HepG2 (cell line): ENCODE measurements at regions not wholly inside any gene's neighbourhood (a gene's known extent, or its start where the extent isn't known, plus 50 kb on each side); places are given as distances from the start of the nearest gene placed in this dataset.

ENCODE experiments used
- ATAC-seq: fragments of 200-7000 bp; cut with Tn5 transposase; 3 replicates; pipeline ENCODE4 v1.9.1; 2020; ENCODE audit warnings: mild to moderate bottlenecking, moderate library complexity
- BruUV-seq: library from RNA; stranded (reverse); fragments of 400-500 nt; replicated peaks from 2 replicates; lab custom pipeline; 2021; lab: Mats Ljungman, UMichigan
- CTCF ChIA-PET: fragments of 300-600 bp; formaldehyde crosslinking; extraction: SDS; loops from one replicate; lab custom pipeline; 2021; ENCODE audit warnings: low total read pairs, inconsistent platforms, low intra/inter-chr PET ratio; lab: Yijun Ruan, JAX
- POLR2A ChIA-PET: fragments of 350-600 bp; sonication (Branson Sonifier 250); formaldehyde crosslinking; loops from one replicate; lab custom pipeline; 2020; ENCODE audit warnings: antibody characterized with exemption, inconsistent platforms; lab: Yijun Ruan, JAX
- DNase-seq: peaks from one replicate; pipeline ENCODE4 v3.0.0-alpha.2; 2015; ENCODE audit warnings: low spot score
- FAIRE-seq: peaks from 3 replicates; lab custom pipeline; 2011; peaks lifted over from hg19 to GRCh38; lab: Jason Lieb, UNC
- H2AFZ ChIP-seq: one replicate; pipeline ENCODE4 v1.6.1; 2011; ENCODE audit warnings: low read length, inconsistent platforms
- H3K27ac ChIP-seq: fragments of 300-600 bp; 3 replicates; pipeline ENCODE4 v1.8.0; 2011; ENCODE audit warnings: mixed run types, mild to moderate bottlenecking, mixed read lengths, low read length, inconsistent platforms; ENCODE audit not compliant: insufficient read depth; ENCODE audit errors: extremely low read length
- H3K27me3 ChIP-seq, 2 experiments: fragments of 200-600 bp in 1 of 2; 2 replicates in 1 of 2; 3 replicates in 1 of 2; pipeline versions ENCODE4 v1.6.0 to v1.8.0; 2011; ENCODE audit warnings: low read length in 2 of 2, mild to moderate bottlenecking in 2 of 2, moderate library complexity in 2 of 2, inconsistent platforms in 1 of 2; ENCODE audit not compliant: insufficient read depth in 2 of 2, control insufficient read depth in 1 of 2
- H3K36me3 ChIP-seq, 2 experiments: fragments of 200-600 bp in 1 of 2; replicated peaks in 1 of 2; 2 replicates in 1 of 2; 3 replicates in 1 of 2; pipeline versions ENCODE4 v1.5.1 to v1.8.0; 2011; ENCODE audit warnings: low read length in 2 of 2, inconsistent platforms in 1 of 2; ENCODE audit not compliant: insufficient read depth in 2 of 2, control insufficient read depth in 1 of 2
- H3K4me1 ChIP-seq: 2 replicates; pipeline ENCODE4 v1.5.1; 2012; ENCODE audit warnings: low read length, inconsistent platforms; ENCODE audit not compliant: insufficient read depth
- H3K4me2 ChIP-seq: 2 replicates; pipeline ENCODE4 v1.6.0; 2011; ENCODE audit warnings: low read depth, low read length, inconsistent platforms
- H3K4me3 ChIP-seq, 3 experiments: fragments of 200-600 bp in 1 of 3; sonication (generic), shearing (Covaris generic) in 1 of 3; replicated peaks in 1 of 3; 2 replicates each; pipeline ENCODE4 v1.5.1; 2011 to 2016; ENCODE audit warnings: low read length in 3 of 3, inconsistent platforms in 2 of 3, low read depth in 2 of 3, mild to moderate bottlenecking in 2 of 3, control low read depth in 1 of 3, mixed read lengths in 1 of 3; ENCODE audit not compliant: insufficient read depth in 1 of 3
- H3K79me2 ChIP-seq: one replicate; pipeline ENCODE4 v1.6.1; 2011; ENCODE audit warnings: low read length, inconsistent platforms; ENCODE audit not compliant: insufficient read depth
- H3K9ac ChIP-seq: 2 replicates; pipeline ENCODE4 v1.6.0; 2011; ENCODE audit warnings: mild to moderate bottlenecking, low read depth, low read length, inconsistent platforms; ENCODE audit not compliant: insufficient read depth
- H3K9me3 ChIP-seq: 2 replicates; pipeline ENCODE4 v1.5.1; 2012; ENCODE audit warnings: mild to moderate bottlenecking, low read length
- H4K20me1 ChIP-seq: 2 replicates; pipeline ENCODE4 v1.6.0; 2011; ENCODE audit warnings: inconsistent platforms, mild to moderate bottlenecking, low read length, moderate library complexity; ENCODE audit not compliant: insufficient read depth
- AHR ChIP-seq: IDR thresholded peaks from 2 replicates; pipeline ENCODE4 v1.6.1; 2018; ENCODE audit warnings: missing genetic modification reagents, missing compliant biosample characterization
- NR2C2 ChIP-seq: sonication (generic); formaldehyde crosslinking; IDR thresholded peaks from 2 replicates; pipeline ENCODE4 v1.4.0; 2020; ENCODE audit warnings: missing genetic modification reagents, mild to moderate bottlenecking, moderate library complexity, borderline replicate concordance
- NRL ChIP-seq: sonication (generic); formaldehyde crosslinking; IDR thresholded peaks from 2 replicates; pipeline ENCODE4 v1.5.0; 2020; ENCODE audit warnings: missing genetic modification reagents, mild to moderate bottlenecking, moderate library complexity, borderline replicate concordance
- RNF2 ChIP-seq: fragments of 450-650 bp; conservative IDR thresholded peaks from 2 replicates; pipeline ENCODE4 v1.6.1; 2016; ENCODE audit warnings: low read depth
- ZHX1 ChIP-seq: sonication (generic); formaldehyde crosslinking; IDR thresholded peaks from 2 replicates; pipeline ENCODE4 v1.8.1; 2022; ENCODE audit warnings: low read depth, mild to moderate bottlenecking, missing genetic modification reagents
- ZNF235 ChIP-seq: sonication (generic); formaldehyde crosslinking; IDR thresholded peaks from 2 replicates; pipeline ENCODE4 v1.8.1; 2023; ENCODE audit warnings: mild to moderate bottlenecking, missing genetic modification reagents, borderline replicate concordance
- ZNF3 ChIP-seq: IDR thresholded peaks from 2 replicates; pipeline ENCODE4 v1.7.0; 2017; ENCODE audit warnings: inconsistent platforms
- ZNF746 ChIP-seq: sonication (generic); formaldehyde crosslinking; IDR thresholded peaks from 2 replicates; pipeline ENCODE4 v1.8.0; 2022; ENCODE audit warnings: mild to moderate bottlenecking, missing genetic modification reagents
- ZNF850 ChIP-seq: sonication (generic); formaldehyde crosslinking; conservative IDR thresholded peaks from 2 replicates; pipeline ENCODE4 v1.9.0; 2021; ENCODE audit warnings: mild to moderate bottlenecking, missing genetic modification reagents
- WGBS: methylation state at CpG from one replicate; pipeline ENCODE4 v1.1.6; 2017; ENCODE audit warnings: low lambda C conversion rate; 5-methylcytosine and 5-hydroxymethylcytosine counted together
- in situ Hi-C: cut with HindIII; loops from 2 replicates; pipeline ENCODE4 v1.10.0; 2017; ENCODE audit warnings: low pct_unique_long_range_greater_than_20kb; ENCODE audit not compliant: extremely low pct_ligation_motif_present
- intact Hi-C: fragments of 100-400 bp; cut with micrococcal nuclease; formaldehyde crosslinking; loops from one replicate; pipeline ENCODE4 v1.10.0; 2022; ENCODE audit not compliant: unreplicated experiment
- TF ChIP-seq, protein P1 (sequence below): sonication (generic); formaldehyde crosslinking; IDR thresholded peaks from 2 replicates; pipeline ENCODE4 v1.5.0; 2020; ENCODE audit warnings: mild to moderate bottlenecking, missing genetic modification reagents, borderline replicate concordance

- no peaks in the 10 kb centered on the region for H4K20me1 ChIP-seq
- H3K4me2 ChIP-seq = no peak overlapping the region
- no peak overlapping the region for H3K4me3 ChIP-seq
- no TSS peak for BruUV-seq
- H2AFZ ChIP-seq = no peak overlapping the region
- no peaks in the 10 kb centered on the region; the same call in 1 of the 2 replicates for H3K9me3 ChIP-seq
- H3K79me2 ChIP-seq = no peaks in the 10 kb centered on the region
- ATAC-seq = no peak
- FAIRE-seq = no peak
- no peak overlapping the region for H3K9ac ChIP-seq
- H3K27ac ChIP-seq = no peak overlapping the region
- intact Hi-C loops = no loop called here
- POLR2A ChIA-PET = no interaction called here
- 2% methylated on average over 2 of the region's 2 CpGs for WGBS
- TF ChIP-seq ZNF3 (CRISPR knock-in tag) = no peak
- no peak for TF ChIP-seq AHR (CRISPR knock-in tag)
- TF ChIP-seq ZNF235 = no peak
- TF ChIP-seq NRL (CRISPR knock-in tag) = no peak
- no peaks in the 10 kb centered on the region for H3K36me3 ChIP-seq
- CTCF ChIA-PET = no interaction called here
- no peaks in the 10 kb centered on the region for H3K27me3 ChIP-seq
- DNase-seq = no peak
- H3K4me1 ChIP-seq = no peaks in the 10 kb centered on the region
- in situ Hi-C loops = no loop called here
Measured at GRCh38 chr3:109922856-109923255, 585.5 kb upstream of the DPPA4 start.

DNA sequence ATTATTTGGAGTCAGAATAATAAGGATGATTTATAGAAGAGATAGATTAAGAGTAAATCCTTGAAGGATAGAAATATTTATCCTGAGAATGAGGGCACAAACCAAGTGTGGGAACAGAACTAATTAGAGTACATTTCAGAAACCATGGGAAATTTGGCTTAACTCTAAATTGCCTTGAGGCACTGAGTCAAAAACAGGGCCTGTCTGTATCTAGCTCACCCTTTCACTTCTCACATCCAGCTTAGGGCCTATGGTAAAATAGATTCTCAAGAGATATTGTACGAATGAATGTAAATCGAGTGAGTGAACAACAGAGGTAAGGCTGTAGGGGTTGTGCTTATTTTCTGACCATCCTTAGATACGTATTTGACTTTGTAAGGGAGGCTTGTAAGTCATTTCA, 586.1 kb upstream of the DPPA4 start:
- in situ Hi-C loops = no loop called here
- Histone ChIP-seq H3K4me2 (no peak overlapping the region), H4K20me1 (no peaks in the 10 kb centered on the region), H3K9ac (no peak overlapping the region), H3K79me2 (no peaks in the 10 kb centered on the region)
- POLR2A ChIA-PET = no interaction called here
- no peak for TF ChIP-seq ZHX1
- TF ChIP-seq ZNF746 (CRISPR knock-in tag) = no peak
- no peak for TF ChIP-seq ZNF850 (CRISPR knock-in tag)
- TF ChIP-seq NR2C2 (CRISPR knock-in tag) = no peak
- TF ChIP-seq, protein P1, sequence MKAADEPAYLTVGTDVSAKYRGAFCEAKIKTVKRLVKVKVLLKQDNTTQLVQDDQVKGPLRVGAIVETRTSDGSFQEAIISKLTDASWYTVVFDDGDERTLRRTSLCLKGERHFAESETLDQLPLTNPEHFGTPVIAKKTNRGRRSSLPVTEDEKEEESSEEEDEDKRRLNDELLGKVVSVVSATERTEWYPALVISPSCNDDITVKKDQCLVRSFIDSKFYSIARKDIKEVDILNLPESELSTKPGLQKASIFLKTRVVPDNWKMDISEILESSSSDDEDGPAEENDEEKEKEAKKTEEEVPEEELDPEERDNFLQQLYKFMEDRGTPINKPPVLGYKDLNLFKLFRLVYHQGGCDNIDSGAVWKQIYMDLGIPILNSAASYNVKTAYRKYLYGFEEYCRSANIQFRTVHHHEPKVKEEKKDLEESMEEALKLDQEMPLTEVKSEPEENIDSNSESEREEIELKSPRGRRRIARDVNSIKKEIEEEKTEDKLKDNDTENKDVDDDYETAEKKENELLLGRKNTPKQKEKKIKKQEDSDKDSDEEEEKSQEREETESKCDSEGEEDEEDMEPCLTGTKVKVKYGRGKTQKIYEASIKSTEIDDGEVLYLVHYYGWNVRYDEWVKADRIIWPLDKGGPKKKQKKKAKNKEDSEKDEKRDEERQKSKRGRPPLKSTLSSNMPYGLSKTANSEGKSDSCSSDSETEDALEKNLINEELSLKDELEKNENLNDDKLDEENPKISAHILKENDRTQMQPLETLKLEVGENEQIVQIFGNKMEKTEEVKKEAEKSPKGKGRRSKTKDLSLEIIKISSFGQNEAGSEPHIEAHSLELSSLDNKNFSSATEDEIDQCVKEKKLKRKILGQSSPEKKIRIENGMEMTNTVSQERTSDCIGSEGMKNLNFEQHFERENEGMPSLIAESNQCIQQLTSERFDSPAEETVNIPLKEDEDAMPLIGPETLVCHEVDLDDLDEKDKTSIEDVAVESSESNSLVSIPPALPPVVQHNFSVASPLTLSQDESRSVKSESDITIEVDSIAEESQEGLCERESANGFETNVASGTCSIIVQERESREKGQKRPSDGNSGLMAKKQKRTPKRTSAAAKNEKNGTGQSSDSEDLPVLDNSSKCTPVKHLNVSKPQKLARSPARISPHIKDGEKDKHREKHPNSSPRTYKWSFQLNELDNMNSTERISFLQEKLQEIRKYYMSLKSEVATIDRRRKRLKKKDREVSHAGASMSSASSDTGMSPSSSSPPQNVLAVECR = no peak
- no peak for TF ChIP-seq RNF2
- TF ChIP-seq, all 625 proteins: peak for 0
- Histone ChIP-seq H3K9me3 (no peaks in the 10 kb centered on the region; the same call in 1 of the 2 replicates), H3K4me1 (no peaks in the 10 kb centered on the region), H3K27me3 (no peaks in the 10 kb centered on the region), H3K27ac (no peak overlapping the region), H3K4me3 (no peak overlapping the region), H2AFZ (no peak overlapping the region), H3K36me3 (no peaks in the 10 kb centered on the region)
- intact Hi-C loops = no loop called here
- ATAC-seq (no peak), FAIRE-seq (no peak), DNase-seq (no peak)
- CTCF ChIA-PET = no interaction called here
- WGBS = 16% methylated on average over 3 of the region's 3 CpGs
- no TSS peak for BruUV-seq
